Calu3 (cell line): ENCODE measurements at regions not wholly inside any gene's neighbourhood (a gene's known extent, or its start where the extent isn't known, plus 50 kb on each side); places are given as distances from the start of the nearest gene placed in this dataset.

ENCODE experiments used
- BruUV-seq: library from RNA; stranded (reverse); fragments of 400-500 nt; replicated peaks from 2 replicates; lab custom pipeline; 2021; lab: Mats Ljungman, UMichigan
- CTCF ChIA-PET: fragments of 300-600 bp; sonication (Branson Sonifier 250); formaldehyde crosslinking; loops from one replicate; lab custom pipeline; 2022; ENCODE audit warnings: antibody characterized with exemption; lab: Charles Lee
- DNase-seq: peaks from one replicate; pipeline ENCODE4 v3.0.0; 2022
- H3K27ac Mint-ChIP-seq: one replicate; pipeline ENCODE4 v1.8.0; 2022; ENCODE audit warnings: mixed read lengths; ENCODE audit not compliant: unreplicated experiment
- H3K27me3 Mint-ChIP-seq: one replicate; pipeline ENCODE4 v1.8.0; 2022; ENCODE audit warnings: mixed read lengths; ENCODE audit not compliant: unreplicated experiment
- H3K36me3 Mint-ChIP-seq: one replicate; pipeline ENCODE4 v1.8.0; 2022; ENCODE audit warnings: mild to moderate bottlenecking, moderate library complexity, mixed read lengths; ENCODE audit not compliant: insufficient read depth, unreplicated experiment
- H3K4me1 Mint-ChIP-seq: one replicate; pipeline ENCODE4 v1.8.0; 2022; ENCODE audit warnings: mild to moderate bottlenecking, low read depth, mixed read lengths; ENCODE audit not compliant: unreplicated experiment
- H3K4me3 Mint-ChIP-seq: one replicate; pipeline ENCODE4 v1.8.0; 2022; ENCODE audit warnings: mild to moderate bottlenecking, low read depth, moderate library complexity, mixed read lengths; ENCODE audit not compliant: unreplicated experiment
- H3K9me3 Mint-ChIP-seq: one replicate; pipeline ENCODE4 v1.8.0; 2022; ENCODE audit warnings: low read depth, mixed read lengths; ENCODE audit not compliant: unreplicated experiment
- intact Hi-C: fragments of 100-400 bp; cut with micrococcal nuclease; formaldehyde crosslinking; loops from one replicate; pipeline ENCODE4 v1.10.0; 2022; ENCODE audit not compliant: unreplicated experiment
- TF ChIP-seq, protein P1 (sequence below): fragments of 200-600 bp; IDR thresholded peaks from one replicate; pipeline ENCODE4 v1.8.0; 2022; ENCODE audit warnings: antibody characterized with exemption; ENCODE audit not compliant: unreplicated experiment

DNA sequence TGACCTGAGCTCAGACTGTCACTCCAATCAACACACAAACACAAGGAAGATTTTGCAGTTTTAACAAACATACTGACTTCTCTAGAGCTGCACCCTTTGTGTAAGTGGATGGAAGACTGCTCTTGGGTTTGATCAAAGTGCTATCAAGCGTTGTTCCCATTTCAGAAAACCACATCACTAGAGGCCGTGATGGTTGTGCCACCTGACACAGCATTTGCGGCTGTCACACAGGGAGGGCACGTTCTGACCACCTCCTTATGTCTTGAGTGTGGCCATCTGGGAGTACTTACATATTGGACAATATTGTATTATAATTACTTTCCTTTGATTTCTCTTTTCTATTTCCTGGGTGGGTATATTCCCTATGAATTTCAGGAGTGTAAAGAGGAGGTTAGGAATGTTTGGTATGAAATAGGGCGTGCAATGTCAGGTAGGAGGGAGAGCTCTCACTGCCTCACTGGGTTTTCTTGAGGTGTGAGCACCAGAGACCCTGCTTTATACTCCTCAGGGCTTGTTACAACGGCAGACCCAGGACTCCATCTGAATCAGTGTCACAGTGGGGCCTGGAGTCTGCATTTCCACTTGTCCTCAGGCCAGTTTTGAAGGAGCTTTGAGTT lies 74.3 kb downstream of the SYNE3 start:
- Mint-ChIP-seq H3K36me3 (no peaks in the 10 kb centered on the region), H3K4me3 (no peak overlapping the region), H3K27ac (no peak overlapping the region), H3K4me1 (no peaks in the 10 kb centered on the region), H3K27me3 (no peaks in the 10 kb centered on the region), H3K9me3 (no peaks in the 10 kb centered on the region)
- CTCF ChIA-PET, result interaction anchor here (0.6 to 1.6 kb wide), 18 partner anchors 9 to 332 kb away, joined by 3 to 19 read pairs (median 4); partner anchors contain the start of genes GLRX5 and SYNE3
- no peak for DNase-seq
- no TSS peak for BruUV-seq
- intact Hi-C loops, result loop anchor here (1.0 to 2.0 kb wide), 2 partner anchors 85 to 553 kb away; no protein-coding TSS in a partner anchor
- TF ChIP-seq, protein P1, sequence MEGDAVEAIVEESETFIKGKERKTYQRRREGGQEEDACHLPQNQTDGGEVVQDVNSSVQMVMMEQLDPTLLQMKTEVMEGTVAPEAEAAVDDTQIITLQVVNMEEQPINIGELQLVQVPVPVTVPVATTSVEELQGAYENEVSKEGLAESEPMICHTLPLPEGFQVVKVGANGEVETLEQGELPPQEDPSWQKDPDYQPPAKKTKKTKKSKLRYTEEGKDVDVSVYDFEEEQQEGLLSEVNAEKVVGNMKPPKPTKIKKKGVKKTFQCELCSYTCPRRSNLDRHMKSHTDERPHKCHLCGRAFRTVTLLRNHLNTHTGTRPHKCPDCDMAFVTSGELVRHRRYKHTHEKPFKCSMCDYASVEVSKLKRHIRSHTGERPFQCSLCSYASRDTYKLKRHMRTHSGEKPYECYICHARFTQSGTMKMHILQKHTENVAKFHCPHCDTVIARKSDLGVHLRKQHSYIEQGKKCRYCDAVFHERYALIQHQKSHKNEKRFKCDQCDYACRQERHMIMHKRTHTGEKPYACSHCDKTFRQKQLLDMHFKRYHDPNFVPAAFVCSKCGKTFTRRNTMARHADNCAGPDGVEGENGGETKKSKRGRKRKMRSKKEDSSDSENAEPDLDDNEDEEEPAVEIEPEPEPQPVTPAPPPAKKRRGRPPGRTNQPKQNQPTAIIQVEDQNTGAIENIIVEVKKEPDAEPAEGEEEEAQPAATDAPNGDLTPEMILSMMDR, result no peak

DNA sequence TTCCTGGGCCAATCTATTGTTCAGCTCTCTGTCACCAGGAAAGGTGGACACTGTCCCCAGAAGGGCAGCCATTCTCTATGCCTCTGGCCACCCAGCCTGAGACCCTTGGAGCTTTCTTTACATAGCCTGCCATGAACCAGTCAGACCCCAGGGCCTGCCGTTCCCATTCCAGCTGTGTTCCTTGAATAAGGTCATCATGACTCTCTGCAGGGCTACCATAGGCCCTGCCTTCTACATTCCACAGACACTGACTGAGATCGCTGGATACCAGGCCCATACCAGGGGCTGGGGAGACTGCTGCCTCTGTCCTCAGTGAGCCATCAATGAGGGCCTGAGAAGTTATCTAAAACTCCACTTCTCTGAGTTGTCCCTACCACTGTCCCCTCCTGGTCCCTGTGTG lies 75.5 kb downstream of the SYNE3 start:
- TF ChIP-seq, protein P1, result no peak
- no TSS peak for BruUV-seq
- CTCF ChIA-PET, result no interaction called here
- Mint-ChIP-seq H3K36me3 (no peaks in the 10 kb centered on the region), H3K4me1 (no peaks in the 10 kb centered on the region), H3K9me3 (no peaks in the 10 kb centered on the region), H3K27me3 (no peaks in the 10 kb centered on the region), H3K4me3 (no peak overlapping the region), H3K27ac (no peak overlapping the region)
- DNase-seq, result no peak
- intact Hi-C loops, result no loop called here

DNA sequence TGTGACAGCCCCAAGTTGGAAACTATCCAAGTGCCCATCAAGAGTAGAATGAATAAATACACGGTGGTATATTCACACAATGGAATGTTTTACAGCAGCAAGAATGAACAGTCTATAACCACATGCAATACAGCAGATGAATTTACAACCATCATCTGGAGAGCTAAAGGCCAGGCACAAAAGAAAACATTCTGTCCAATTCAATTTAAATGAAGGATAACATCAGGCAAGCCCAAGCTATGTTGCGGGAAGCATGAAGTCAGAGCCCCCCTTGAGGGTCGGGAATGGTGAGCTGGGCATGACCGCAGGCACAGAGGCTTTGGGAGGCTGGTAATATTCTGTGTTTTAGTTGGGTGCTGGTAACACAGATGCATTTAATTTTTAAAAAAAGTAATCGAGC lies 76.0 kb downstream of the SYNE3 start:
- no peak overlapping the region for H3K27ac Mint-ChIP-seq
- CTCF ChIA-PET, result no interaction called here
- DNase-seq, result no peak
- H3K4me3 Mint-ChIP-seq, result no peak overlapping the region
- no peaks in the 10 kb centered on the region for H3K9me3 Mint-ChIP-seq
- no peaks in the 10 kb centered on the region for H3K27me3 Mint-ChIP-seq
- no peaks in the 10 kb centered on the region for H3K4me1 Mint-ChIP-seq
- no peaks in the 10 kb centered on the region for H3K36me3 Mint-ChIP-seq
- intact Hi-C loops, result no loop called here
- no TSS peak for BruUV-seq
- TF ChIP-seq, protein P1, result no peak

DNA sequence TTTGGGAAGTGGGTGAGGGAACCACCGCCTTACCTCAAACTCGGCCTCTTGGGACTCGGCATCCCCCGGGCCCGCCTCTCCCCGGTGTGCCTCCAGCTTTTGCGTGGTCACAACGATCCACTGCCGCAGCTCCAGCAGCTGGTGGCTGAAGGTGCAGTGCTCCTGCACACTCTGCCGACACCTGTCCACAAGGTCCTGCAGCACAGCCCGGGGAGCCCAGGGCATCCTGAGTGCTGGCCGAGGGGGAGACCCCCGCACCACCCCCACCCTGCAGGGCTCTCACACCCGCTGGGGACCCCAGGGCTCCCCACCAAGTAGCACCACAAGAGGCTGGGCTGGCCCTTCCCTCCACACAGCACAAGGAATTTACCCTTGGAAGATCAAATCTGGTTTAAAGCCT lies 76.6 kb downstream of the SYNE3 start:
- no peak overlapping the region for H3K4me3 Mint-ChIP-seq
- H3K4me1 Mint-ChIP-seq, result no peaks in the 10 kb centered on the region
- H3K36me3 Mint-ChIP-seq, result no peaks in the 10 kb centered on the region
- H3K27ac Mint-ChIP-seq, result no peak overlapping the region
- no peaks in the 10 kb centered on the region for H3K27me3 Mint-ChIP-seq
- H3K9me3 Mint-ChIP-seq, result no peaks in the 10 kb centered on the region
- intact Hi-C loops, result loop anchor here (10.0 kb wide), 1 partner anchor 285 kb away; the partner anchor contains the start of gene DICER1
- BruUV-seq, result no TSS peak
- TF ChIP-seq, protein P1, result no peak
- CTCF ChIA-PET, result no interaction called here
- DNase-seq, result no peak
